OCI-LY7 (cell line): ENCODE measurements at regions not wholly inside any gene's neighbourhood (a gene's known extent, or its start where the extent isn't known, plus 50 kb on each side); places are given as distances from the start of the nearest gene placed in this dataset.
A peak's percentile ranks its signal among the peaks of the same experiment; 100 is the strongest.

Source experiments
- BruUV-seq: library from RNA; stranded (reverse); fragments of 400-500 nt; replicated peaks from 2 replicates; lab custom pipeline; 2021; lab: Mats Ljungman, UMichigan
- CTCF ChIA-PET: fragments of 300-600 bp; sonication (Branson Sonifier 250); formaldehyde crosslinking; loops from one replicate; lab custom pipeline; 2022; ENCODE audit warnings: antibody characterized with exemption; ENCODE audit not compliant: unreplicated experiment; lab: Charles Lee
- POLR2A ChIA-PET: fragments of 300-600 bp; sonication (Branson Sonifier 250); formaldehyde crosslinking; loops from one replicate; lab custom pipeline; 2022; ENCODE audit warnings: antibody characterized with exemption; lab: Charles Lee
- DNase-seq: peaks from one replicate; pipeline ENCODE4 v3.0.0-alpha.2; 2015; ENCODE audit warnings: low spot score
- H2AFZ ChIP-seq: fragments of 200-600 bp; sonication (generic), shearing (Covaris generic); 2 replicates; pipeline ENCODE4 v1.6.1; 2014; ENCODE audit warnings: mild to moderate bottlenecking, antibody characterized with exemption, low read length, moderate library complexity
- H3K27ac ChIP-seq: fragments of 200-600 bp; sonication (generic); 2 replicates; pipeline ENCODE4 v1.5.1; 2014; ENCODE audit warnings: mixed run types, low read depth, mild to moderate bottlenecking, moderate library complexity, low read length, inconsistent platforms; ENCODE audit not compliant: poor library complexity, severe bottlenecking
- H3K36me3 ChIP-seq: fragments of 200-600 bp; sonication (generic); 2 replicates; pipeline ENCODE4 v1.6.1; 2014; ENCODE audit warnings: mild to moderate bottlenecking, antibody characterized with exemption, low read length, moderate library complexity, mixed read lengths; ENCODE audit not compliant: insufficient read depth
- H3K4me1 ChIP-seq: fragments of 200-600 bp; sonication (generic); 2 replicates; pipeline ENCODE4 v1.5.1; 2014; ENCODE audit warnings: mild to moderate bottlenecking, low read length; ENCODE audit not compliant: insufficient read depth, poor library complexity, severe bottlenecking
- H3K4me2 ChIP-seq: fragments of 200-600 bp; sonication (generic); 2 replicates; pipeline ENCODE4 v1.6.1; 2014; ENCODE audit warnings: mild to moderate bottlenecking, low read length
- H3K4me3 ChIP-seq: fragments of 200-600 bp; sonication (generic); 2 replicates; pipeline ENCODE4 v1.5.1; 2014; ENCODE audit warnings: mild to moderate bottlenecking, low read depth, low read length; ENCODE audit not compliant: poor library complexity, severe bottlenecking
- H3K79me2 ChIP-seq: fragments of 200-600 bp; sonication (generic); 2 replicates; pipeline ENCODE4 v1.6.1; 2016; ENCODE audit warnings: low read depth, mild to moderate bottlenecking, low read length, moderate library complexity, mixed read lengths; ENCODE audit not compliant: insufficient read depth
- H3K9me2 ChIP-seq: fragments of 200-600 bp; sonication (generic); 2 replicates; pipeline ENCODE4 v1.6.1; 2016; ENCODE audit warnings: mild to moderate bottlenecking, low read length, mixed read lengths; ENCODE audit not compliant: insufficient read depth
- H3K9me3 ChIP-seq: fragments of 200-600 bp; sonication (generic); 2 replicates; pipeline ENCODE4 v1.6.1; 2014; ENCODE audit warnings: mild to moderate bottlenecking, mixed run types, low read length, mixed read lengths
- H4K20me1 ChIP-seq: fragments of 200-600 bp; sonication (generic); 2 replicates; pipeline ENCODE4 v1.6.1; 2014; ENCODE audit warnings: mild to moderate bottlenecking, antibody characterized with exemption, low read length, moderate library complexity, mixed read lengths; ENCODE audit not compliant: insufficient read depth
- CTCF ChIP-seq: fragments of 200-600 bp; sonication (generic); conservative IDR thresholded peaks from 2 replicates; pipeline ENCODE4 v1.5.1; 2014; ENCODE audit warnings: mild to moderate bottlenecking, antibody characterized with exemption, low read length, moderate library complexity, mixed read lengths
- EZH2phosphoT487 ChIP-seq: fragments of 200-600 bp; sonication (generic); IDR thresholded peaks from 2 replicates; pipeline ENCODE4 v1.6.1; 2018; ENCODE audit warnings: low read depth, borderline replicate concordance, mild to moderate bottlenecking, mixed run types, antibody characterized with exemption, low read length, moderate library complexity, mixed read lengths
- intact Hi-C: fragments of 100-400 bp; cut with micrococcal nuclease; formaldehyde crosslinking; loops from one replicate; pipeline ENCODE4 v1.10.0; 2022; ENCODE audit not compliant: unreplicated experiment

DNA sequence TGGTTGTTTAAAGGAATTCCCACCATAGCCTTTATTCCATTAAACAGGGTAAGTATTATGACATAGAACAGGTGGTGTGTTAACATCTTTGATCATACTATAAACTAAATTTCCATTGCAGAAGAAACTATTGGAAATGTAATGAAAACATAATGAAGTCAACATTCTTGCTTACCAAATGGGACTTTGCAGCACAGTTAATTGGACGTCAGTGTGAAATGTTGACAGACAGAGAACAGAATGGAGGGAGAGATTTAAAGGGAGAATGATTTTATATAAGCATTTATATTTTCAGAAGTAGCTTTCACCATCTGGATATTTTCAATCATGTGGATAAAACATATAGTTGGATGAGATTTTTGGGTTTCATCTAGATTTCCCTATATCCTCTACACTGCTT, 311.3 kb downstream of the TUSC1 start:
- CTCF ChIA-PET = no interaction called here
- no peaks in the 10 kb centered on the region for H3K36me3 ChIP-seq
- H3K9me2 ChIP-seq = no peaks in the 10 kb centered on the region
- H3K27ac ChIP-seq = no peak overlapping the region
- POLR2A ChIA-PET = no interaction called here
- H4K20me1 ChIP-seq = no peaks in the 10 kb centered on the region
- no peak for TF ChIP-seq CTCF
- no peak for TF ChIP-seq EZH2phosphoT487
- no peaks in the 10 kb centered on the region for H3K9me3 ChIP-seq
- intact Hi-C loops = no loop called here
- H2AFZ ChIP-seq = no peak overlapping the region
- H3K4me3 ChIP-seq = no peak overlapping the region
- DNase-seq = no peak
- no peak overlapping the region for H3K4me2 ChIP-seq
- no peaks in the 10 kb centered on the region for H3K79me2 ChIP-seq
- H3K4me1 ChIP-seq = no peaks in the 10 kb centered on the region
- no TSS peak for BruUV-seq

GRCh38 chr9:25353783-25354182, 324.5 kb downstream of the TUSC1 start:
- Histone ChIP-seq H2AFZ (no peak overlapping the region), H3K4me1 (no peaks in the 10 kb centered on the region), H3K4me2 (no peak overlapping the region), H3K4me3 (no peak overlapping the region), H3K79me2 (no peaks in the 10 kb centered on the region), H3K9me2 (no peaks in the 10 kb centered on the region), H4K20me1 (no peaks in the 10 kb centered on the region), H3K36me3 (no peaks in the 10 kb centered on the region), H3K27ac (no peak overlapping the region), H3K9me3 (no peaks in the 10 kb centered on the region)
- TF ChIP-seq EZH2phosphoT487 (no peak), CTCF (no peak)
- CTCF ChIA-PET = no interaction called here
- DNase-seq = no peak
- no TSS peak for BruUV-seq
- POLR2A ChIA-PET = interaction anchor here (0.9 kb wide), 1 partner anchor 11 kb away, joined by 3 read pairs; no protein-coding TSS in a partner anchor
- intact Hi-C loops = no loop called here

DNA sequence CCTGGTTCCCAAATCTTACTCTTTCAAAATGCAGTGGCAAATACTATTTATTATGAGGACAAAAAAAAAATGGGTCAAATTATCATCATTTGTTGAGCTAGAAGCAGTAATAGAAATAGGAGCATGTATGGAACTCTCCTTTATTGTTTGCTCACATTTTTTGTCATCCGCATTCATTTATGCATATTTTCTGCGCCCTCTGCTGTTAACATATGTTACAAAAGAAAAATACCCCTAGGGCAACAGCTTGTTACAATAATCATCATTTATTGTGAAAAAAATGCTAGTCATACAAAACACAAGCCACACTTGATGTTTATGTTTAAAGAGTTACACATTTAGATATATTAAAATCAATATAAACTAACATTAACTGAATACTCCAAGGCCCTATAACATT, 328.2 kb downstream of the TUSC1 start:
- intact Hi-C loops = no loop called here
- Histone ChIP-seq H3K27ac (no peak overlapping the region), H3K79me2 (no peaks in the 10 kb centered on the region), H3K4me2 (no peak overlapping the region), H3K36me3 (no peaks in the 10 kb centered on the region), H4K20me1 (no peaks in the 10 kb centered on the region), H2AFZ (no peak overlapping the region), H3K4me3 (no peak overlapping the region), H3K9me3 (no peaks in the 10 kb centered on the region), H3K9me2 (no peaks in the 10 kb centered on the region), H3K4me1 (no peaks in the 10 kb centered on the region)
- POLR2A ChIA-PET = no interaction called here
- DNase-seq = peak; percentile 21
- TF ChIP-seq CTCF (peak; percentile 64), EZH2phosphoT487 (no peak)
- no TSS peak for BruUV-seq
- CTCF ChIA-PET = no interaction called here
